Iris pigment epithelial cell (primary cell): ENCODE measurements at regions not wholly inside any gene's neighbourhood (a gene's known extent, or its start where the extent isn't known, plus 50 kb on each side); places are given as distances from the start of the nearest gene placed in this dataset.

Source experiments
- DNase-seq: peaks from one replicate; pipeline ENCODE4 v3.0.0-alpha.2; 2011; ENCODE audit warnings: low read depth

GRCh38 chr2:219769090-219769910 lies 141.9 kb downstream of the SLC4A3 start:
- DNase-seq: peak; percentile 45

GRCh38 chr2:219772103-219772635 lies 144.7 kb downstream of the SLC4A3 start:
- no peak for DNase-seq

GRCh38 chr2:219772697-219773096 lies 145.3 kb downstream of the SLC4A3 start:
- DNase-seq: no peak

- no peak for DNase-seq
Measured at GRCh38 chr2:219775506-219775905, 148.1 kb downstream of the SLC4A3 start.

- DNase-seq: no peak
Measured at GRCh38 chr2:219777388-219777787, 150.0 kb downstream of the SLC4A3 start.

- no peak for DNase-seq
Measured at GRCh38 chr2:219778189-219778588, 150.8 kb downstream of the SLC4A3 start.

- DNase-seq: no peak
Measured at GRCh38 chr2:219782737-219783348, 155.4 kb downstream of the SLC4A3 start.

- DNase-seq: no peak
Measured at GRCh38 chr2:219783359-219783975, 156.0 kb downstream of the SLC4A3 start.

GRCh38 chr2:219784178-219784577 lies 156.7 kb downstream of the SLC4A3 start:
- no peak for DNase-seq

- no peak for DNase-seq
Measured at GRCh38 chr2:219789476-219789875, 162.0 kb downstream of the SLC4A3 start.

GRCh38 chr2:219792446-219792845 lies 165.0 kb downstream of the SLC4A3 start:
- DNase-seq: no peak

GRCh38 chr2:219798430-219798829 lies 171.0 kb downstream of the SLC4A3 start:
- no peak for DNase-seq

GRCh38 chr2:219803294-219803693 lies 175.9 kb downstream of the SLC4A3 start:
- peak; percentile 48 for DNase-seq

- DNase-seq: no peak
Measured at GRCh38 chr2:219810895-219811294, 183.5 kb downstream of the SLC4A3 start.

GRCh38 chr2:219812672-219813071 lies 185.2 kb downstream of the SLC4A3 start:
- no peak for DNase-seq

- no peak for DNase-seq
Measured at GRCh38 chr2:219820767-219821166, 193.3 kb downstream of the SLC4A3 start.

GRCh38 chr2:219823574-219823973 lies 196.1 kb downstream of the SLC4A3 start:
- no peak for DNase-seq

- no peak for DNase-seq
Measured at GRCh38 chr2:219824996-219825395, 197.6 kb downstream of the SLC4A3 start.

- no peak for DNase-seq
Measured at GRCh38 chr2:219828127-219828526, 200.7 kb downstream of the SLC4A3 start.

GRCh38 chr2:219829667-219830352 lies 202.4 kb downstream of the SLC4A3 start:
- DNase-seq: no peak

- DNase-seq: no peak
Measured at GRCh38 chr2:219830353-219830738, 202.9 kb downstream of the SLC4A3 start.

- no peak for DNase-seq
Measured at GRCh38 chr2:219831957-219832356, 204.5 kb downstream of the SLC4A3 start.
